ENCODE measurements at regions not wholly inside any gene's neighbourhood (a gene's known extent, or its start where the extent isn't known, plus 50 kb on each side); places are given as distances from the start of the nearest gene placed in this dataset.

GRCh38 chr19:32233885-32234284, 111.5 kb upstream of the ZNF507 start:
- TF ChIP-seq CTCF (optimal IDR thresholded peaks at IDR 0.05 in 1 of 3, IDR thresholded peaks at IDR 0.05 in 1 of 3, conservative IDR thresholded peaks at IDR 0.05 in 1 of 3; ENCODE audit: extremely low read depth in 1 of 3, insufficient read depth in 2 of 3, low read length in 3 of 3), result no peak
- TF ChIP-seq EZH2 (IDR thresholded peaks at IDR 0.05; ENCODE audit: low read length), result no peak

Data from keratinocyte (primary cell).